ENCODE measurements at regions not wholly inside any gene's neighbourhood (a gene's known extent, or its start where the extent isn't known, plus 50 kb on each side); places are given as distances from the start of the nearest gene placed in this dataset.

DNA sequence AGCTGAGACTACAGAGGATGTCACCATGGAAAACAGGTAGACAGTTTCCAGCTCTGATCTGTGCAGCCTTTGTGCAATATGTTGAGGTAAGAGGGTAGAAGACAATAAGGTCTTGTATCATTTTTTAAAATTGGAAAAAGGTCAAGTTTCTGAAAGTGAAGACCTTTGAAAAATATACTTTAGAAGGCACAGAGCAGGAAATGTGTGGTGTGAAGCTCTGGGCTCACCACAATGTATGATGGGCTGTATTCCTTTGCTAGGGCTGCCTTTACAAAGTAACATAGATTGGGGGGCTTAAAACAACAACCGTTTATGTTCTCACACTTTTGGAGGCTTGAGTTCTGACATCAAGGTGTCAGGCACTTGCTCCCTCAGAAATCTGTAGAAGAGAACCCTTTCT, 514.3 kb upstream of the JARID2 start:
- no peak for DNase-seq (ENCODE audit: low read depth)

DNA sequence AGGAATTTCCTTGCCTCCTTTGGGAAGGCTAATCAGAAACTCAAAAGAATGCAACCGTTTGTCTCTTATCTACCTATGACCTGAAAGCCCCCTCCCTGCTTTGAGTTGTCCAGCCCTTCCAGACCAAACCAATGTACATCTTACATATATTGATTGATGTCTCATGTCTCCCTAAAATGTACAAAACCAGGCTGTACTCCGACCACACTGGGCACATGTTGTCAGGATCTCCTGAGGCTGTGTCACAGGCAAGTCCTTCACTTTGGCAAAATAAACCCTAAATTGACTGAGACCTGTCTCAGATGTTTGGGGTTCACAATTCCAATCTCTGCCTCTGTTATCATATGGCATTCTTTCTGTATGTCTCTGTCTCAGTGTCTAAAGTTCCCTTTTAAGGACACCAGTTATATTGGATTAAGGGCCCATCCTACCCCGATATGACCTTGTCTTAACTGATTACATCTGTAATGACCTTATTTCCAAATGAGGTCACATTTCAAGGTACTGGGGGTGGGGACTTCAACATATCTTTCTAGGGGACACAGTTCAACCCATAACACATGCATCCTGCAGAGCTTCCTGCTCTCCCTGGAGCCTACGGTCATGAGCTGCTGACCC, 513.5 kb upstream of the JARID2 start:
- DNase-seq (ENCODE audit: low read depth) = no peak

DNA sequence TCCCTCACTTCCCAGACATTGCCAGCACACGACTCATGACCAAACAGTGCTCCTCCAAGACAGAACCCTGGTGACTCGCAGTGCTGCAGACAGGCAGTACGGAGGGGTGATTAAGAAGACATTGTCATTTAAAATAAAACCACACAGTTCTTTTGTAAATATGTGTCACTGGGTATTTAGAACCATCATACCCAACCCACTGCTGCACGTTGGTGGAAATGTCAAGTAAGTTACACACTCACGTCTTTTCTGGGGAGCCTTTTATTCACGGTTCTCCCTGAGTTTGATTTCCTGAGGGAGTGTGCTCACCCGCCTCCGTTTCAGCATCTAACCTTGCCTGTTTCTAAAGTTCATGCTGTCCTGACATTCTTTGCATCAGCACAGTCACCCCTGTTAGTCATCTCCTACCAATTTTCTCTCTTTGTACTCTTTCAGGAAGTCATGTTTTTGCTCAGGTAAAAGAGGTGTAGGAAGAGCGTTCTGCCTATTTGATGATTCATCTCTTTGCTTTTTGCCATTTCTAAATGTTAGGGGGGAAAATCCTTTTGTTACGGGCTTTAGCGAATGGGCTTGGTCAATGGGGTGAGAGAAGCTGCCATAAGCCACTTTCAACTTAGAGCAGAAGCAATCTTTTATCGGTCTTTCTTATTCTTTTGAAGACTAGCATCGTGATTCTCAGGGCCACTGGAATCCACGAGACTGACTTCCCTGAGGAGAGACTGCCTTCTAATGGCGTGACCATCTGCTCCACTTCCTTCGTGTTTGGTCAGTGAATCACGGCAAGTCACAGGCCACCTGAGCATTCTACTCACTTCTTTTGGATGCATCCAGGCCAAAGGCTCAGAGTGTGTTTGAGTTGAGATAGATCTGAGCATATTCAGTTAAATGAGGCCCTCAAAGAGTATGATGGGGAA, 512.8 kb upstream of the JARID2 start:
- DNase-seq (ENCODE audit: low read depth) = peak; percentile 81

DNA sequence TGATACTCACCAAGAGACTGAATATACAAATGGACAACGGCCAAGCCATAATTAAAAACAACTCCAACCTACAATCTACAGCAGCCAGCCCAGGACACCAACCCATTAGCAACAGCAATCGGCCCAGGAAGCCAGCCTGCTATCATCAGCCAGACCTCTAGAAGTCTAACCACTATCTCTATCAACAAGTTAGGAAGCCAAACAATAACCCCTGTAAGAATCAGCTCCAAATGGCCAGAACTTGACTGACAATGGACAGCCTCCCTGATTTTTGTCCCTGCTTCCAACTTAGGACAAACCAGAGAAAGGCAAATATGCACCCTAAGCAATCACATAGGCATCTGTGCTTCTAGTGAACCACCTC, 511.8 kb upstream of the JARID2 start:
- no peak for DNase-seq (ENCODE audit: low read depth)

DNA sequence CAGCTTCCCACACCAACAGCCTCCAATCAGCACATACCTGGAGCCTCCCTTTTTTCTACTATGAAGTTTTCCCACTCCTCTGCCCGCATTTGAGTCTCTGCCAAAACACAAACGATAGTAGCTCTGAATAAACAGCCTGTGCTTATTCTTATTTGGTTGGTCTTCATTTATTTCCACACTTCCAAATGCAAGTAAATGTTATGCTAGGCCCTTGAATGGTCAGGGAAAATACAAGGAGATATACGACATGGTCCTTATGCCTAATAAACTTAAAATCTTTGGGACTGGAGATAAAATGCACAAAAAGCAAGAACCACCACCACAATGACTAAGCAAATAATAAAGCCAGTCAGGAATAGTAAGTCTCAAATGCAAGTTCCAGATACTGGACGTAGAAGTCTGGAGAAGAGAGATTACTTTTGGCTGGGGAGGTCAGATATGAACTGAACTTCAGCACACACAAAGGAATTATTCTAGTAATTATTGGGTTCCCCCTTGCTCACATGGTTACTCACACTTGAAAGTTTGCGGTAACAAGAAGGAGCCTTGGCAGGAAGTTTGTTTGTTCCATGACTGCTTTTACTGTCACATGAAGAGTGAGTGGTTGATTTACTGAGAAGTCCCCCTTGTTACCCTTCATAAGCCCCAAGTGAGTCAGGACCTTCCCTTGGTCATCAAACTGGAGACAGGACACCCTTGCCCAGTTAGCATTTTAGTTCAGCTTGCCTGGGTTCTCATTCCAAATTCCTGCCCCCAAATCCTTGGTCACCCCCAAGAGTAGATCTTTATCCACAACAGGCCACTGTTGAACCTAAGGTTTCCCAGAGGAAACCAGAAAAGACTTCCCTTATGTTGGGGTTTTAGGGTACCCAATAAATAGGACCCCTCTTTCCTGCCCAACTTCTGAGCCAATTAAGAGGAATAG, 511.2 kb upstream of the JARID2 start:
- peak; percentile 84 for DNase-seq (ENCODE audit: low read depth)

DNA sequence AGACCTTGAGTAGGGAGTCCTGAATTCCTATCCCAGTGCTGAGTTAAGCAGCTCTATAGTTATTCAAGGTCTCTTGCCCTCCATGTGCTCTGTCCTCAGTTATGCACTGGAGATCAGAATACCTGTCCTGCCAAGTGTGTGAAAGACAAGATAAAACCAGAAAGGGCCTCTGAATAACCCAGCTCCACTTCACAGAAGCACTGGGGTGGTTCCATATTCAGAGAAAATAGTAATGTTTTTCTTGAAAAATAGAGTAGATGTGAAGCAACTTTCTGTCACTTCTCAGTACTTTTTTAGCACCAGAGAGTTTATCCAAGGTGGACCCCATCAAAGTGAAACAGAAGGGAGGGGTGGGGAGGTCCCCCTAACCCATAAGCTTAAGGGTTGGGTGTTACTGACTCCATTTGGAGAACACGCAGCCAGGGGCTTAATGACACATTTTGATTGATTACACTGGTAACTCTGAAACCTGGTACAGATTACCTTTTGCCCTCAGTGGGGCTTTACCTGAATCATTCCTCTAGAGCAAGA, 509.8 kb upstream of the JARID2 start:
- DNase-seq (ENCODE audit: low read depth) = no peak

GRCh38 chr6:14736554-14736953, 509.3 kb upstream of the JARID2 start:
- DNase-seq (ENCODE audit: low read depth) = no peak

GRCh38 chr6:14738497-14738896, 507.4 kb upstream of the JARID2 start:
- DNase-seq (ENCODE audit: low read depth) = no peak

DNA sequence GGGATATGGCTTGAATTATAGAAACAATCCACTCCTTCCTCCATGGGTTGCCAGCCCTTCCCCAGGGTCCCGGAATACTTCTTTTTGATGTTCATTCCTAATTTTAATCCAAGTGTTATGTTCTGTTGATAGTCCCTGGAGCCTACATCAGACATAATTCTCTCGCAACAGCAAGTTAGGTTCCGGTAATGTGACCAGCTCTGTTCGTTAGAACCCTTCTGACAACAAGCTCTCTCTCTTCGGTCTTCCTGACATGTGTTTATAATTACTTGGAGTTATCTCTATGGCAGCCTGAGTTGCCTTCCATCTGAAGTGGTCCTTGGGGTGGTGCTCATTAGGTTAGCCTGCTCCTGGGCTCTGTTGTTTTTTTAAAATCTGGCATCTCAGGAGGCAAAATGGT, 506.9 kb upstream of the JARID2 start:
- DNase-seq (ENCODE audit: low read depth) = no peak

GRCh38 chr6:14739827-14740226, 506.0 kb upstream of the JARID2 start:
- no peak for DNase-seq (ENCODE audit: low read depth)

GRCh38 chr6:14742171-14742570, 503.7 kb upstream of the JARID2 start:
- no peak for DNase-seq (ENCODE audit: low read depth)

DNA sequence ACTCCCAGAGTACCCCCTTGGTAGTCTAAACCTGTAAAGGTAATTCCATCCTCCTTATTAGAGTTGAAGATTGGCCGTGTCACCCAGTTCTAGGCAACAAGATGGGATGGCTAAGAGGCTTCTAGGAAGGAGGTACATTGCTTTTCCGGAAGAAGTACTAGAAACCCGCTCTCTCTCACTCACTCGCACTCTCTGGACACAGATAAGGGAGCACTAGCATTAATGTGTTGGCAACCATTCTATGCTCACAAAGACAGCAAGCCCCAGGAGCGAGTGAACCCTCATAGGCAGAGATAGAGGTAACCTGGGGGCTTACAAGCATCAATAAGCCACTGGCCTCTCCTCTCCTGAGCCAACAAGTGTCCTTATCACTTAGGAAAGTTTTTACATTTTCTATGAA, 503.2 kb upstream of the JARID2 start:
- DNase-seq (ENCODE audit: low read depth) = no peak

DNA sequence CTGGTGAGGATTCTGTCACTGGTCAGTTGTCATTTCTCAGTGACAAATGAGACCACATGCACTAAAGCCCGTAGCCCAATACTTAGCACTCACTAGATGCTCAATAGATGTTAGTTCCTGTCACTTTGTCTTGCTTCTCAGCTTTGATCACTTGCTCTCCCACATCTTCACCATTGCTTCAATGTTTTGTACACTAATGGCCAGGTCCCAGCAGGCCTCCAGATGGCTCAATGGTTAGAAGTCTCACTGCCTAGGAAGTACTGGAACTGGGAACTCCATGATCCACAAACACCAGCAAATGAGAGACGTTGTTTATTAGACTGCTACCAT, 502.8 kb upstream of the JARID2 start:
- DNase-seq (ENCODE audit: low read depth) = no peak

DNA sequence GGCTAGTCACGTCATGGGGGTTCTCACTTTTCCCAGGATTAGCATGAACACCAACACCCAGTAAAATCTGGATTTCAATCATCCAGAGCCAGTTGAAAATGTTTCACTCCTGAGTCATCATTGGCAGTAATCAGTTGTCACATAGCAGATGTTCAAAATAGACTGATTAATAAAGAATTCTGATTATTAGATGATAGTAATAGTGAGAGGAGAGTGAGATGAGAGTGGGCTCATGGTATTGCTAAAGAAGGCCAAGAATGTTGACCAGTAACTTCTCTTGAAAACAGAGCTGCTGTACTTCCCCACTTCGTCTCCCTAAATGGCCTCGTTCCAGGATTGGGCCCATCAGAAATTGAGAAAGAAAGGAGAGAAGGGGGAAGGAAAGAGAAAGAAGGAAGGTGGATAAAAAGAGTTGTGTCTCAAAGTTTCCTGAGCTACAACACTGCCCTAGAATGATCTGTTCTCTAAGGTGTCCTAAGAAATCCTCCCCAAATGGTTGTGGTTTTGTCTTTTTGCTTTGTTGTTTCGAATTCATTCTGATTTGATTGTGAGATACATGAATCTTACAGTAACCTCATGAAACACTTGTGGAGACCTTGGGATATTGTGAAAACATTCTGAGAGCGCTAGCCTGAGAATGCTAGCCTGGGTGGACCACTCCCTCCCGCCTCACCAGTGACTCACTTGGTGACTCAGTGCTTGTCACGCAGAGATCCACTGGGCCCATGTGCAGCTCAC, 502.2 kb upstream of the JARID2 start:
- DNase-seq (ENCODE audit: low read depth) = peak; percentile 100

DNA sequence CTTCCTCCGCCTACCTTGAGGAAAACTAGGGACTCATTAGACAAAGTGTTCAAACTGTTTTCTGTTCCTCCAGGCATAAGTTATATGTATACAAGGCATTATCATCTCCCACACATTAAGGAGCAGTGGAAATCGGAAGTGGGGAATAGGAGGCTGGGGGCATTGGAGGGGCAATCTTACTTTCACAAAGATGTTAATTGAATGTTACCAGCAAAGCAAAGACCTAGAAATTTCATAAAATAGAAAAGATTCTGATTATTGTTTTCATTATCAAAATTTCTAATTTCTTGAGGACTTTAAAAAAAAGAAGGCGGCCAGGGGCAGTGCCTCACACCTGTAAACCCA, 501.7 kb upstream of the JARID2 start:
- no peak for DNase-seq (ENCODE audit: low read depth)

DNA sequence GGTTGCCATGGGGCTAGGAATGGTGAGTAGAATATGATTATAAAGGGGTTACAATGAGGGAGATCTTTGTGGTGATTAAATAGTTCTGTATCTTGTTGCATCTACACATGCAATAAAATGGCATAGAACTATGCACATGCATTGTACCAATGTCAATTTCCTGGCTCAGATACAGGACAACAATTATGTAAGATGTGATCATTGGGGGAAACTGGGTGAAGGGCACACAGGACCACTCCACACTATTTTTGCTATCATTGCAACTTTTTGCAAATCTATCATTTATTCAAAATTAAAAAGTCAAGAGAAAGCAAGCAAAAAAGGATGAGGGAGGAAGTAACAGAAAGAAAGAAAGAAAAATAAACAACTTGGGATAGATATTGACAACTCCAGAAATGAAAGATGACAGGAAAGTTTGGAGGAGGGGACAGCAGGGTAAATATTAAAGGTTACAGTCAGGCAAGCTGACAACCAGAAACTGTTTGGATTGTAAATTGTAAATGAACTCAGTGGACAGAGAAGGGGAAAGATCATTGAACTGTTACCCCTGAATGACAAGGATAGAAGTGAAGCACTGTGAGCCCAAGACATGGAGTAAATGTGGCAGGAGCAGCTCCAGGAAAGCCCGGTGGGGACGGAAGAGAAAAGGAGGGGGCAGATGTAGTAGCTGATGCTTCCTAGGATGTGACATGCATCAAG, 499.6 kb upstream of the JARID2 start:
- no peak for DNase-seq (ENCODE audit: low read depth)

DNA sequence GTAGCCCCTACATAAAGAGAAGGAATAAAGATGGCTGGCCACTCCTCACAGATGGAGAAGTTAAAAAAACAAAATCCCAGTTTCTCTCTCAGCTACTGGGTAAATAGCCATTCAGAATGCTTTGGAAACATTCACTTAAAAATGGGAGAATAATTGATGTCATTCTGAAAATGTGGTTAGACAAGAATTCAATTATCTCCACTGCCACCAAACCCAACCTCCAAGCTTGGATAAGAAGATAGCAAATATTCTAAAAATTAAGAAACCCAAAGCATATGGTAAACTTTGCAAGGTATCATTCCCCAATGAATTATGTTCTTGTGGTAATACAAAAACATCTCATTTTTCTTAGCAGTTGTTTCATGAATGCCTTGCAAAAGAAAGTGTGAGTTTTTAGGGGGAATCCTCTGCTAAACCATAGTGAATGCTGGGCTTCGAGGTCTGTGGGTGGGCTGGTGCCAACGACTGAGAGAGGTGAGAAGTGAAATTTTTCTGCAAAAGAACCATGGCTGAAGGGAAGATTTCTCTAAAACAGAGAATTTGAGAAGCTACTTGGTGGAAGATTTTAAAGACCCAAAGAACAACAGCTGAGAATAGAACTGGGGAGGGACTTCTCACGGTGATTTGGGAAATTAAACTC, 497.9 kb upstream of the JARID2 start:
- DNase-seq (ENCODE audit: low read depth) = no peak

GRCh38 chr6:14748679-14749078, 497.2 kb upstream of the JARID2 start:
- DNase-seq (ENCODE audit: low read depth) = peak; percentile 31

- no peak for DNase-seq (ENCODE audit: low read depth)
Observed at GRCh38 chr6:14750059-14750661, 495.7 kb upstream of the JARID2 start.

GRCh38 chr6:14751645-14752175, 494.2 kb upstream of the JARID2 start:
- DNase-seq (ENCODE audit: low read depth) = no peak

Data from Daoy (cell line).